NCI-H128 (cell line): ENCODE measurements at regions not wholly inside any gene's neighbourhood (a gene's known extent, or its start where the extent isn't known, plus 50 kb on each side); places are given as distances from the start of the nearest gene placed in this dataset.

Source experiments
- DNase-seq: peaks from one replicate; lab custom pipeline; 2025; ENCODE audit not compliant: unreplicated experiment; lab: John Stamatoyannopoulos, UW

GRCh38 chr3:165457096-165457495 lies 260.9 kb upstream of the SLITRK3 start:
- DNase-seq: no peak

- no peak for DNase-seq
These were observed 259.6 kb upstream of the SLITRK3 start for GRCh38 chr3:165455793-165456192.

GRCh38 chr3:165455360-165455759 lies 259.2 kb upstream of the SLITRK3 start:
- no peak for DNase-seq

- no peak for DNase-seq
These were observed 255.3 kb upstream of the SLITRK3 start for GRCh38 chr3:165451371-165452070.

- no peak for DNase-seq
These were observed 250.4 kb upstream of the SLITRK3 start for GRCh38 chr3:165446555-165446954.

GRCh38 chr3:165444745-165445144 lies 248.6 kb upstream of the SLITRK3 start:
- no peak for DNase-seq

- no peak for DNase-seq
These were observed 247.5 kb upstream of the SLITRK3 start for GRCh38 chr3:165443664-165444063.

- DNase-seq: no peak
These were observed 245.9 kb upstream of the SLITRK3 start for GRCh38 chr3:165442061-165442460.

GRCh38 chr3:165440380-165440779 lies 244.2 kb upstream of the SLITRK3 start:
- DNase-seq: no peak

- DNase-seq: no peak
These were observed 243.6 kb upstream of the SLITRK3 start for GRCh38 chr3:165439765-165440164.

GRCh38 chr3:165434516-165434915 lies 238.3 kb upstream of the SLITRK3 start:
- DNase-seq: no peak

- no peak for DNase-seq
These were observed 210.2 kb upstream of the SLITRK3 start for GRCh38 chr3:165406425-165406824.

- no peak for DNase-seq
These were observed 208.3 kb upstream of the SLITRK3 start for GRCh38 chr3:165404357-165405027.

- no peak for DNase-seq
These were observed 207.5 kb upstream of the SLITRK3 start for GRCh38 chr3:165403666-165404065.

- DNase-seq: no peak
These were observed 199.0 kb upstream of the SLITRK3 start for GRCh38 chr3:165395188-165395587.

- DNase-seq: no peak
These were observed 197.3 kb upstream of the SLITRK3 start for GRCh38 chr3:165393461-165393860.

- no peak for DNase-seq
These were observed 194.0 kb upstream of the SLITRK3 start for GRCh38 chr3:165390166-165390565.

GRCh38 chr3:165389653-165390052 lies 193.5 kb upstream of the SLITRK3 start:
- DNase-seq: no peak

- DNase-seq: no peak
These were observed 192.9 kb upstream of the SLITRK3 start for GRCh38 chr3:165389064-165389463.

- DNase-seq: no peak
These were observed 187.2 kb upstream of the SLITRK3 start for GRCh38 chr3:165383381-165383780.

- no peak for DNase-seq
These were observed 186.5 kb upstream of the SLITRK3 start for GRCh38 chr3:165382672-165383071.

GRCh38 chr3:165378761-165379160 lies 182.6 kb upstream of the SLITRK3 start:
- DNase-seq: no peak

GRCh38 chr3:165359005-165359404 lies 162.8 kb upstream of the SLITRK3 start:
- DNase-seq: no peak
